Ishikawa (cell line): ENCODE measurements at regions not wholly inside any gene's neighbourhood (a gene's known extent, or its start where the extent isn't known, plus 50 kb on each side); places are given as distances from the start of the nearest gene placed in this dataset.

Source experiments
- EP300 ChIP-seq: IDR thresholded peaks from 2 replicates; pipeline ENCODE4 v1.6.1; 2012; ENCODE audit warnings: borderline replicate concordance
- FOXM1 ChIP-seq: IDR thresholded peaks from 2 replicates; pipeline ENCODE4 v1.6.1; 2012; ENCODE audit warnings: low read depth, borderline replicate concordance
- RAD21 ChIP-seq: IDR thresholded peaks from 2 replicates; pipeline ENCODE4 v1.6.1; 2012; ENCODE audit warnings: low read depth

DNA sequence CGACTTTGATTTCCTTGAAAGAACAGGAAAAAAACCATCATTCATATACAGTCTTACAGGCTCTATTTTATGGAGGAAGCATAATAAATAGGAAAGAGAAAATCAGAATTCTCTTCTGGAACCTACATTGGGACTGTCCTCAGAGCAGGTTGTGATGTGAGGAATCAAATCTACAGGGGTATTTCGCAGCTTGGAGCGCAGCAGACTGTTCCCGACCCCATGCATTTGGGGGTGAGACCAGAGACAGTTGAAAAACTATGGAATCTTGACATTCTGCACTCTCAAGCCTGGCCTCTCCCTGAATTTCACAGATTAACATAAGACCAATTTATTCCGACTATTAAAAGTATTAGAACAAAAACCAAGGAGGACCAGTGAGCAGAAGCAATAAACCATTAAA is 93.3 kb upstream of the PRSS58 start:
- TF ChIP-seq EP300 (no peak), RAD21 (no peak), FOXM1 (no peak)
